GM19395 (cell line): ENCODE measurements at regions not wholly inside any gene's neighbourhood (a gene's known extent, or its start where the extent isn't known, plus 50 kb on each side); places are given as distances from the start of the nearest gene placed in this dataset.

Experiments
- ATAC-seq: cut with Tn5 transposase; IDR thresholded peaks from one replicate; pipeline ENCODE4 v1.9.1; 2021; ENCODE audit warnings: mild to moderate bottlenecking, moderate library complexity; ENCODE audit not compliant: unreplicated experiment

GRCh38 chr5:82416512-82416911 lies 138.4 kb upstream of the RPS23 start:
- no peak for ATAC-seq

GRCh38 chr5:82414041-82414388 lies 135.9 kb upstream of the RPS23 start:
- ATAC-seq = no peak

DNA sequence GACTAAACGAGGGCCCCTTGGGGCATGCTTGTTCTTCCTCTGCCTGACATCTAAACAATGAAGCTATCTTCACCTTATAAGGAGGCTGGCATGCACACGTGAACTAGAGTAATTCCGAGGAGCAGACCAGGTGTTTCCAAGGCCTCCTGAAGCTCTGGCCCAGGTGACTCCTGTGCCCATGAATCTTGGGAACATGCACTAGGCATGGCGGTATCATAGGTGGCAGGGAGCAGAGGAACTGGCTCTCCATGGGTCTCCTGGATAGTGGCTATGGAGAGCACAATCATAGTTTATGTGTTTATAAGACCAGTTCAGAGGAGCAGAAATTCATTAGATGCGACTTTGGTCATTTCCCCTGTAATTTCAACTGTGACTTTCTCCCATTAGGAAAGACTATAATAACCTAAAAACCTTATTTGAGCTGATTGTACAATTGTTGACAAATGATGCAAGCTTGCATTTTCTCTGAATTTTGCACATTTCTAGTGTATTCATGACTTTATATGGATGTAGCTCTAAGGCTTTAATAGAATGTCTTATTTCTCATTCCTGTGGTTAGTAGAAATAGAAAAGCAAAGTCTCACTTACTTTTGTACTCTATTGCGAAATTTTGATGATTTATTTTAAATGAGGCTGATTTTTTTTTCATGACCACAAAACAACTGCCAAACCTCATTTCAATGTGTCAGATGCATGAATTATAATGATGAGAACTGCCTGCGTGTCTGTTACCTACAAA lies 135.3 kb upstream of the RPS23 start:
- ATAC-seq = no peak

DNA sequence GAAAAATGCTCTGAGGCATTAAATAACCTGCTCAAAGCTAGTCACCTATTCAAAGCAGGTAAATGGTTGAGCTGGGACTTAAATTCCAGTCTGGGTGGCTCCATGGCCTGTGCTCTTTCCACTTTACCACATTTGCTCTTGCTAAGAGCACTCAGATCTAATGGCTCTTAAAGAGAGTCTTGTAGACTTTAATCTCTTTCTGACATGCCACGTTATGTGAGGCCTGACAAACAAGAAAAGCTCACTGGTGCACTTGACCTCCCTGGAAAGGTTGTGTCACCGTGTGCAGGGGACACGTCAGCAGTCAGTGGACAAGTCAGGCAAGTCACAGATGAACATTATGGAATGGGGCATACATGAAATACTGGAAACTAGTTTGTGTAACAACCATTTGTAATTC lies 129.9 kb upstream of the RPS23 start:
- no peak for ATAC-seq

GRCh38 chr5:82406205-82406773 lies 128.1 kb upstream of the RPS23 start:
- no peak for ATAC-seq

DNA sequence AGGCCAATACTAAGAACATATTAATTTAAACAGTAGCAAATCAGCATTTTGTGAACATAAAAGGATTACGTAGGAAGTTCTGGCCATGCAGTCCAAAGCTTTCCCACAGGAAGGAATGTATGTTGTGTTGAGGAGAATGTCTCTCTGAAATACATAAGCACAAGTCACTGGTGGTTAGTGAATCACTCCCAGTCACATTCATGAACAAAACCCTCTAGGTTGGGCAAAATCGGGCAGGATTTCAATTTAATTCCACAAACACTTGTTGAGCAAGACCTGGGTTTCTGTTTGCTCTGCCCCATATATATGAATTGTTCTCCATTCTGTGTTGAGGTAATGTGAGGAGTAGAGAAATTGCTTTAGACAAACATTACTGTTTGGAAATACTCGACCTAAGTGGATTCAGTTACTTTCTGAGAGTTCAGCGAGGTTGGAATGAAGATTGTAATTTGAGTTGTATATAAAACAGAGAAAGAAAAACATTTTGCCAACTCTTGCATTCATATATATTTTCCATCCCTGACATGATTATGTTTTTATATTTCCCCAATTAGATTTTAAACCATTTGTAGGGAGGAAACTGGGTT lies 127.6 kb upstream of the RPS23 start:
- no peak for ATAC-seq

GRCh38 chr5:82405161-82405560 lies 127.0 kb upstream of the RPS23 start:
- no peak for ATAC-seq

GRCh38 chr5:82404382-82404945 lies 126.3 kb upstream of the RPS23 start:
- ATAC-seq = no peak

GRCh38 chr5:82403724-82404123 lies 125.6 kb upstream of the RPS23 start:
- no peak for ATAC-seq

- ATAC-seq = no peak
These were observed 124.9 kb upstream of the RPS23 start for GRCh38 chr5:82403026-82403425.

DNA sequence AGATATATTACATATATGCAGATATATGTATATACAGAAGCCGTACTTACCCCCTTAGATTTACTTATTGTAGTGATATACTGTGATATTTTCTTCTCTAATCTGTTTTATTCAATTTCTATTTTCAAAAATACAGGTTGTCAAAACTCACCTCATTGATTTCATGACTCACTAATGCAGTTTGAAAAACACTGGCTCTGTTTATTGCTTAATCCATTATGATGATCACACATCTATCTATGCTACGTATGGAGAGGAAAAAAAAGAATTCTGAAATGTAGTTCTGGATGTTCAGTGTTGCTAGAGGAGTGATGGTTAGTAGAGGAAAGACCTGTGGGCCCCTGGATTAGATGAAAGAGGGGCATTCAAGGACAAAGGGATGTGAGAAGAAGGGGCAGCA lies 121.0 kb upstream of the RPS23 start:
- no peak for ATAC-seq

DNA sequence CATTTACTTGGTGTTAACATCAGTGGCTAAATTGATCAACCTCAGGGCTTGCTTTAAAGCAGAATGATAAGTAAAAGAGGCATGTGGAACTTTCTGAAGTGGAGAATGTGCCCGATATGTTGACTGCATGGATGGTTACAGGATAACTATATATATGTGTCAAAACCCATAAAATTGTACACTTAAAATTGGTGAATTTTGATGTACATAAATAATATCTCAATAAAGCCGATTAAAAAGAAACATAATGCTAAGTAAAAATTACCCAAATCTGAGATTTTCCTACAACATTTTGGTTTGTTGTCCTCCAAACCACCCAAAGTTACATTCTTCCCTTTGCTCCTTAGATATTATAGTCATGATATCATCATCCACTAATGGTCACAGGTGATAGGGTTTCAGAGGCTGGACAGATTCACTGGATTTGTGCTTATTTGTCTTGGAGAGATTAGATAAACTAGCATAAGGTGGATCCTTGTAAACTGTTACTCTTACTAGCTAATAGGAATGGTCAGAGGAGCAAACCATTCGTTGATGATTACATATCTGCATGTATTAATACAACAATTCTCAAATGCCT lies 119.7 kb upstream of the RPS23 start:
- no peak for ATAC-seq

GRCh38 chr5:82396871-82397514 lies 118.8 kb upstream of the RPS23 start:
- ATAC-seq = no peak

DNA sequence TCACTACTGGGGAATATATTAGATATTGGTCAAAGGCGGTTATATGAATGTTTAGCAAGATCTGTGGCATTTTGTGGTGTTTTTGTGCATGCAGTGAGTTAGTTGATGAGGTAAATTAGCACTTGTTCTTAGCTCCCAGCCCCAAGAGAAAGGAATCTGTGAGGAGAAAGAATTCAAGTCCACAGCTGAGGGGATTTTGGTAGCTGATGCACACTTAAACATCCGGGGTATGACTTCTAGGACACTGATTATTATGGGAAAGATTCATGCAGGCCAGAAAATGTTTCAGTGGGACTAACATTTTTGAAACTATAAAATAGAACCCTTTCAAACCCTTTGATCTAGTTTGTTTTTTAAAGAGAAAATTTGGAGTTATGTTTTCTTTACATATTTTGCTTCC lies 118.2 kb upstream of the RPS23 start:
- ATAC-seq = no peak

DNA sequence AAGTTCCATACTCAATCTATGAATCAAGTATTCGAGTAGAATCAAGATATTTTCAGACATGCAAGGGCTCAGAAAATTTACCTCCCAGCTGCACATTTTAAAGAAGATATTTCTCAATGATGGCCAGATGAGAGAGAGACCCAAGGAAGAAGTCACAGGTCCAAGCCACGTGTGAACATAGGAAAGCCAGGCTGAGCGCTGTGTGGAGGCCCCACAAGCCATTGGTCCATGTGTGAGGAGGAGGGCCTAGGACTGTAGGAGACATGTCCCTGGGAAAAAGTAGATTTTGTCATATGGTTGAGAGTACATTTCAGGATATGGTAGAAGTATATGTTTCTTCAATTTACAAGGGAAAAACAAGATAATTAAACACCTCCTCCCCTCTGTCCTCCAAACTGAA lies 115.8 kb upstream of the RPS23 start:
- no peak for ATAC-seq

DNA sequence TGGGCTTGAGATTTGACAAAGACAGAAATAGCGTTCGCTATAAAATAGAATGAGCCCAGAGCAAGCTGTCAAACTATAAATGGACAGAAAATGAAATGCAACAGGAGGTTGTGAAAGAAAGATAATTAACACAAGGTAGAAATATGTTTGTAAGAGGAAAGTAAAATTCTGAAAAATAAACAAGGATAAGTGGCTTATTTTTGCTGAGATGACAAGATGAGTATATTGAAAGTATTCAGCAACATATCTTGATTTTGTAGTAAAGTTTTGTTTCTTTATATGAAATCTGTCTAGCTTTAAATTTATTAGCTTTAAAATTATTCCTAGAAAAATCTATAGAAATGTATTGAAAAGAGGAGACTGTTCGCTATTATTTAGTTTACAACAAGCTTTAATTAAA lies 111.9 kb upstream of the RPS23 start:
- ATAC-seq = no peak

DNA sequence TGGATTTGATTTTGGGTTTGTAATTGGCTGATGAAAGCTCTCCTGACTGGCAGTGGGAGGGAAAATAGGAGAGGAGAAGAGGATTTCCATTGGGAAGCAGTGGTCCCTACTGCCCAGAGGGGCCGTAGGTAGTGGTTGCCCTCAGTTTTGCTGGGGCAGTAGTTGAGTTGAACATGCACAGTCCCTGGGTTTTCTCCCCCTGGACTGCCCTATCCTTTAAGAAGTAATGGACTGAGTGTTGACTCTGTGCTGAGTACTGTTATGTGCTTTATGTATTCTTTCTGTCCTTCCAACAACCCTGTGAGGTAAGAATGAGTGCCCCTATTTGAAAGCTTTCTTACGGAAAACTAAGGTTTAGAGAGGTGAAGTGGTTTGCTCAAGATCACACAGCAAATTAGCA lies 111.2 kb upstream of the RPS23 start:
- ATAC-seq = no peak

GRCh38 chr5:82388181-82388580 lies 110.0 kb upstream of the RPS23 start:
- no peak for ATAC-seq

GRCh38 chr5:82387819-82388166 lies 109.6 kb upstream of the RPS23 start:
- no peak for ATAC-seq

- ATAC-seq = no peak
These were observed 109.1 kb upstream of the RPS23 start for GRCh38 chr5:82387001-82387818.

DNA sequence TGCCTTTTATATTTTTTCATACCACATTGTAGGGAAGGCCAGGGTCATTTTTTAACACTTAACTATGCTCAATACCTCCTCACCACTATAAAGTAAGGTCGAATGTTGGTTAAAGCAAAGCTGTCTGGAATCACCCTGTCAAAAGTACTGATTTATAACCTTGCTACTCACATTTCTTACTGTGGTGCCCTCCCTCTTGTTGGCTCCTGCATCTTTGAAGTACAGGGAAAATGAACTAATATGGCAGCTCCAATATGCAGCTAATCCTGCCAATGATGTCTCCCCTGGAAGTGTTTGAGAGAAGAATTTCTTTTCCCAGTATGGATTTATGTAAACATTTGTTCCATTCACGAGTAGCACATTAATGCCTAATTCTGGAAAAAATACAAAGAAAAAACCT lies 108.4 kb upstream of the RPS23 start:
- ATAC-seq = no peak
